HG02623 (cell line): ENCODE measurements at regions not wholly inside any gene's neighbourhood (a gene's known extent, or its start where the extent isn't known, plus 50 kb on each side); places are given as distances from the start of the nearest gene placed in this dataset.
"Not testable (repeated sequence)": the region's sequence is repeated elsewhere in the genome, so short reads cannot be mapped to it uniquely, and the experiment has no call there.

Experiments used
- ATAC-seq: cut with Tn5 transposase; IDR thresholded peaks from one replicate; pipeline ENCODE4 v1.9.1; 2021; ENCODE audit warnings: moderate library complexity; ENCODE audit not compliant: unreplicated experiment

GRCh38 chr2:114252713-114253112 lies 189.7 kb upstream of the DPP10 start:
- no peak for ATAC-seq

- no peak for ATAC-seq
Measured at GRCh38 chr2:114254875-114255274, 187.6 kb upstream of the DPP10 start.

DNA sequence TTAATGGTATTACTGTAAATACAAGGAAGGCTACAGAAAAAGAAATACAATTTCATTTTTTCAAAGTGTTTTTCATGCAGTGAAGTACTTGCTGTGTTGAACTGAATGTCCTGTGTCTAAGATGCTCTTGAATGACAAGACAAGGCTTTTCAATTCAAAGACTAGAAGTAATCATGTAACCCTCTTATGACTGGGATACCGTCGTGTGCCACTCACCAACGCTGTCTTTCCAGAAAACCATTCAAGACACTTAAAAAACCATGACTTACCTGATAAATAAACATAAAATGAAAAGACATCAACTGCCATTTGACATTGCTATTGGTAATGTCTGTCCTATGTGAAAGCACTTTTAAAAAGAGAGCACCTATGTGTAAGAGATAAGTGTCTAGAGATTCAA lies 183.1 kb upstream of the DPP10 start:
- no peak for ATAC-seq

DNA sequence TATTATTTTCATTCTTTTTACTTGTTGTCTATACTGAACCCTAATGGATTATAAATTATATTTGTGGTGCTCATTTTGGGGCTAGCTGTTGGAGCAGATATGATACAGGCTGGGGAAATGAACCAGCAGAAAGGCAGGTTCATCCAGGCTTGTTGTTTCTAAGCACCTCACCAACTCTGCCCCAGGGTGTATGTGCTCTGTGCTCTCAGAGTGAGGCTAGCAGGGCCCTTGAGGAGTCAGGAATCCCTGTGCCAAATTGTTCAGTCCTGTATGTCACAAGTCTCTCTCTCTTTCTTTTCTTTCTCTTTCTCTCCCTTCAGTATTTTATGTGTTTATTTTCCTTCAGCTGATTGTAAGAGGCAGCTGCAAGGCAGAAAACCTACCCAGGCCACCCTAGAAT lies 181.1 kb upstream of the DPP10 start:
- no peak for ATAC-seq

- no peak for ATAC-seq
Measured at GRCh38 chr2:114265261-114265660, 177.2 kb upstream of the DPP10 start.

DNA sequence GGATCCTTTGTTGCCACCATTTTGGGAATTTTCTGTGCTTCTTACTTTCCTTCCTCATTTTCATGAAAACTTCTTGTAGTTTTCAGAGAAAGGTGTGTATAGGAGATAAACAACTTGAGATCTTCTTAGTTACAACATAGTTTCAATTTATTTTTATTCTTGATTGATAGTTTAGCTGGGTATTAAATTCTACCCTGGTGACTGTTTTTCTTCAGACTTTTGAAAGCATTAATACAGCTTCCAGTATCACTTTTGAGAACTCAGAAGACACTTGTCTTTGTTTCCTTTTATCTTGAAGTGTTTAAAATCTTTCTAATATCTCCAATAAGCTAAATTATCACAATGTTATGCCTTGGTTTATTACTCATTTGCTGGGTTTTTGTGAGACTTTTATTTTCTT lies 167.5 kb upstream of the DPP10 start:
- no peak for ATAC-seq

GRCh38 chr2:114281188-114281587 lies 161.3 kb upstream of the DPP10 start:
- no peak for ATAC-seq

DNA sequence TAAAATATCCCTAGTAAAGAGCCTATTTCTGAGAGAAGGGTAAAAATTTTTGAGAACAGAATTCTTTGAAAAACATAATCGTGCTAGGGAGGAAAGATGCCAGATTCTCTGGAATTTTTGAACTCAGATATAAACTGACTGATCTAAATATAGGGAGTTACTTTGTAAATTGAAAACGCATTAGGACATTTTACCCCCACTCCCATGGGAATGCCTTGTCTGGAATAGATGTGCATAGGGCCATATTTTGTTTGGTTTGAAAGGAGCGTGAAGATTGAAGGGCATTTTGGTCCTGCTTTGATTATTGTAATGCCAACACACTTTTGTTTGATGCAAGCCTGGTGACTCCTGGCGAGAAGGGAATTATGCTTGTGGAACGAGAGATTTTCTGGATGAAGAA lies 158.7 kb upstream of the DPP10 start:
- no peak for ATAC-seq

GRCh38 chr2:114286438-114286837 lies 156.0 kb upstream of the DPP10 start:
- ATAC-seq: no peak

GRCh38 chr2:114293355-114293754 lies 149.1 kb upstream of the DPP10 start:
- ATAC-seq: no peak

DNA sequence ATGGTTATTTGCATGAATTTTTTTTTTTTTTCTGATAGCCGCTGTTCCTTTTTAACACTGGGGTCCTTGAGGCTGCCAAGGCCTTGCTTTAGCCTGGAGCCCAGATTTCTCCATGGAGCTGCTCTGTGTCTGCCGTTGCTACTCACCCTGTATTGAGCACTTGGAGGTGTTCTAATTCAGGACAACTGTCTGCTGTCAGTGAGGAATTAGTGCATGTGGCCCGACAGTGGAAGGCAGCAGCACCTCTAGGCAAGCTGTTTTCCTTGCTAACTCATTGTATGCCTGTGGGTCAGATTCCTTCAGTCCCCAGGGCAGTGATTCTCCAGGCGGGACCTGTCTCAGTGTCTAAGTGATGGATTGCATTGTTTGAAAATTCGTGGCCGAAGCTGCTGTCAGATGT lies 147.7 kb upstream of the DPP10 start:
- ATAC-seq: no peak

DNA sequence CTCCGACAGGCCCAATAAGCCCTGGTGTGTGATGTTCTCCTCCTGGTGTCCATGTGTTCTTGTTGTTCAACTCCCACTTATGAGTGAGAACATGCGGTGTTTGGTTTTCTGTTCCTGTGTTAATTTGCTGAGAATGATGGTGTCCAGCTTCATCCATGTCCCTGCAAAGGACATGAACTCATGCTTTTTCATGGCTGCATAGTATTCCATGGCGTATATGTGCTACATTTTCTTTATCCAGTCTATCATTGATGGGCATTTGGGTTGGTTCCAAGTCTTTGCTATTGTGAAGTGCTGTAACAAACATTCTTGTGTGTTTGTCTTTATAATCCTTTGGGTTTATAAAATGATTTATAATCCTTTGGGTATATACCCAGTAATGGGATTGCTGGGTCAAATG lies 142.1 kb upstream of the DPP10 start:
- ATAC-seq: not testable (repeated sequence)

DNA sequence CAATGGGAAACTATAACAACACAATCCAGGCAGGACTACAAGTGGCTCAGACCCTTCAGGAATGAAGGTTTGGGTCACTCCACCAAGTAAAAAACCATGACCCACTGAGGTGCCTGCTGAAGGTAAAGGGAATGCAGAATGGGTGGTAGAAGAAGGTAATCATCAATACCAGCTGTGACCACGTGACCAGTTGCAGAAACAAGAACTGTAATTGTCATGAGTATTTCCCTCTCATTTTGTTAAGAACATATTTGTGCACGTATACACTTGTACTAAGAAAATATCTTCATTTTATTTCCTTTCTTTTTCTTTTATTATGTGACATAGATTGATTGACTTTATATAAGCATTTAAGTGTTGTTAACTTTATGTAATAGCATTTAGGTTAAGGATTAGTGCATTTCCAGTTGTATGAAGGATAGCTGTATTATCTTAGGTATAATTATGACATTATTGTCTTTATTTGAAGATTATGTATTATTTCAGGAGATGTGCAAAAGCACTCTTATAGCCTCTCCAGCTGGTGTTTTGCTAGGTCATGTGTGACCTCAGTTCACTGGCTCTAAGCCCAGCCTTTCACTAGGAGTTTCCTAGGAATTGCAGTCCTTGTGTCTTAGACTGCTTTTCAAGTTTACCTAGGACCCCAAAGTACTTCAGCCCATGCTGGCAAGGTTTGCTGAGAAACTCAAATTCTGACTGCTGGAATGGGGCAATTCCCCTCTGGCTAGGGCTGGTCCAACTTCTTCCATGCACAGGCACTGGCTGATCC lies 125.7 kb upstream of the DPP10 start:
- no peak for ATAC-seq

DNA sequence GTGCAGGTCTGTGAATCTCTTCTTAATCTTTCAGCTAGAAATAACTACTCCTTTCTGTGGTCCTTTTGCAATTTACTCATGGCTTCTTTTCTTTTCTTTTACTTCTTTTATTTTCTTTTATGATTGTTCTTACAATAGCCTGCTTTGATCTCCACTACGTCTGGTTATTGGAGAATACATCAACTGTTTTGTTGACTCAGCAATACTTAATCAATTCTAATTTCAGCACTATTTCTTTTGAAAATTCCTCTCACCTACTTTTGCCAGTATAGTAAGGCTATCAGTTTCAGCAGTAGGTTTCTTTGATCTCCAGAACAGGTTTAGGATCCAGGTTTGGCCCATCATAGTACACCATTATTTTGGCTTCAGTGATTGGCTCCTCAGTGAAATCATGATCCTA lies 111.8 kb upstream of the DPP10 start:
- ATAC-seq: no peak

DNA sequence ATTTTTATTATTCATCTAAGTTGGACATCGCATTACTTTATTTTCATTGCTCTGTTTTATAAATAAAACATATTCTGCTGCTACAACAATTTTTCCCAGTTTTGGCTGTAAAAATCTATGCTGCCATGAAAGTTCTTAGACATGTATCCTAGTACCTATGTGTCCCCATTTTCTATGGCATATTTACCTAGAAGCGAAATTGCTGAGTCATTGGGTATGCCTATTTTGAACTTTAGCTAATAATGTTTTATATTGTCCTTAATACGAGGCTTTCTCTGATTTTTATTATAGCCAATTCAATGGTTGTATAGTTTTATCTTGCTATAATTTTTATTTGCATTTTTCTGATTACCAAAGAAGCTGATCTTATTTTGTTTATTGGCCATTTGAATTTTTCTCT lies 110.5 kb upstream of the DPP10 start:
- ATAC-seq: no peak

DNA sequence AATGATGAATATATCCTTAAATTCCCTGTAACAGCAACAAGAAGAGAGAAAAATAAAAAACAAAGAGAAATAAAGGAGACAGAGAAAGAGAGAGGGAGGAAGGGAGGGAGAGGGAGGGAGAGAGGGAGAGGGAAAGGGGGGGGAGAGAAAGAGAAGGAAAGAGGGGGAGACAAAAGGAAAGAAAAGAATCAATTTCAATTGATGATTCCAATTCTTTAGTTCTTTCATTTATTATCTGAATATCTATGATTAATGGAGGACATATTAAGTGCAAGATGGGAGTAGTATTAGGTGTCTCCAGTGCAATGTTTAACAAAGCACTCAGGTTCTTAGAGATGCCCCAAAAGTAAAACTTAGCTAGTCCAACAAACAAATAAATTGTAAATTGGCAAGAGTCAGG lies 97.2 kb upstream of the DPP10 start:
- ATAC-seq: no peak

GRCh38 chr2:114346658-114347057 lies 95.8 kb upstream of the DPP10 start:
- no peak for ATAC-seq

- ATAC-seq: no peak
Measured at GRCh38 chr2:114350186-114350725, 92.2 kb upstream of the DPP10 start.

- ATAC-seq: no peak
Measured at GRCh38 chr2:114352988-114353387, 89.5 kb upstream of the DPP10 start.

GRCh38 chr2:114354199-114354598 lies 88.2 kb upstream of the DPP10 start:
- no peak for ATAC-seq

- ATAC-seq: no peak
Measured at GRCh38 chr2:114368705-114369104, 73.7 kb upstream of the DPP10 start.

DNA sequence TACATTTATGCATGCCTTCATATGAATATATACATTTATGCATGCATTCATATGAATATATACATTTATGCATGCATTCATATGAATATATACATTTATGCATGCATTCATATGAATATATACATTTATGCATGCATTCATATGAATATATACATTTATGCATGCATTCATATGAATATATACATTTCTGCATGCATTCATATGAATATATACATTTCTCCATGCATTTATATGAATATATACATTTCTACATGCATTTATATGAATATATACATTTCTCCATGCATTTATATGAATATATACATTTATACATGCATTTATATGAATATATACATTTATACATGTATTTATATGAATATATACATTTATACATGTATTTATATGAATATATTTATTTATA lies 70.7 kb upstream of the DPP10 start:
- ATAC-seq: not testable (repeated sequence)

- ATAC-seq: no peak
Measured at GRCh38 chr2:114373591-114373990, 68.8 kb upstream of the DPP10 start.
